ENCODE measurements at regions not wholly inside any gene's neighbourhood (a gene's known extent, or its start where the extent isn't known, plus 50 kb on each side); places are given as distances from the start of the nearest gene placed in this dataset.
A peak's percentile ranks its signal among the peaks of the same experiment; 100 is the strongest.

GRCh38 chr12:124505001-124505818 is 62.2 kb downstream of the NCOR2 start:
- DNase-seq: no peak

GRCh38 chr12:124504273-124505000 is 63.0 kb downstream of the NCOR2 start:
- no peak for DNase-seq

- no peak for DNase-seq
These were observed 64.1 kb downstream of the NCOR2 start for GRCh38 chr12:124503305-124503704.

DNA sequence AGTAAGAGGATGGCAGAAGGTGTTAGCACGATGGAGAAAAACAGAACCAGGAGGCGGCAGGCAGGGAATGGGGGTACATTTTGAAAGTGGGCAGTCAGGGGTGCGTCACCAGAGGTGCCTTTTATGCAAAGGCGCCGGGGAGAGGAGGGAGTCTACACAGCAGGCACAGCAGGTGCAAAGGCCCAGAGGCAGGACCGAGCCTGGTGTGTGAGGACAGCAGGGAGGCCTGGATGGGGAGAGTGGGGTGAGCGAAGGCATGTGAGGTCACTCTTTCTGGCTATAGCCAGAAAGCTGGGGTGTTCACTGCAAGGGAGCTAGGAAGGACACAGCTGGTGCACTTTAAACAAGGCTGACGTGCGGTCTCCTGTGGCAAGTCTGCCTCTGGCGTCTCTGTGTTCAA is 65.0 kb downstream of the NCOR2 start:
- no peak for DNase-seq

GRCh38 chr12:124501827-124502226 is 65.6 kb downstream of the NCOR2 start:
- DNase-seq: no peak

GRCh38 chr12:124501112-124501561 is 66.3 kb downstream of the NCOR2 start:
- peak in 11 of 58 donors; percentile 11 to 52 (median 29) for DNase-seq

DNA sequence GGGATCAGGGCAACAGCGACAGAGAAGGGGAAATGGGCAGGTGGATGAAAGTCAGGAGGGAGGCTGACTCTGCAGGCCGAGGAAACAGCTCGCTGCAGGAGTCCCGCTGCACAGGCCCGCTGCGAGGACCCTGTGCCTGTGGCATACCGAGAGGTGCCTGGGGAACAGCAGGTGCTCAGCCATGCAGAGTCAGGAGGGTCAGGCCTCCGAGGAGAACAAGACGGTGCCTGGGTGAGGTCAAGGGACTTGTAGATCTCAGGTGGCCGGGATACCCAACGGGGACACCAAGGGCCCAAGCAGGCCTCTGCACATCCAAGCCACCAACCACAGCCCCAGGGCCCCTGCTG is 67.5 kb downstream of the NCOR2 start:
- no peak for DNase-seq

DNA sequence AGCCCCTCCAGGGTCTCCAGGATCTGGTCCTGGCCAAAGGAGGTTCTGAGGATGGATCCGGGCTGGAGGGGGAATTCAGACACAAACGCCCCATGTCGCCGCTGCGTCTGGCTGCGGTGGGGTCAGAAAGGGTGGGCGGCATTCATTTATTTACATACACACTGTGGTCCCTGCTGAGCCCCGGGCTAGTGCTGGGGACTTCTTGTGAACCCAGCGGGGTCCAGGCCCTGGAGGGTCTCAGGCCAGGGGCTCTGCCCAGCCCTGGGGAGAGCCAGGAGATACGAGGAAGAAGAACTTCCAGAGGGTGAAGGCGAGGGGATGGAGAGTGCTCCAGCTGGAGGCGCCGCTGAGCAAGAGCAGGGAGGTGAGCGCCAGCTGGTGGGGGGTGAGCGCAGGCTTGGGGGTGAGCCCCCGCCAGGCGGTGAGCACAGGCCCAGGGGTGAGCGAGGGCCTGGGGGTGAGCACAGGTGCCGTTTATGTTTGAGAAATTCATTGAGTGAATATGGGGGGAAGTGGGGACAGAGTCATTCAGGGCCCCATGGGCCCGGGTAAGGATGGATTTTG is 68.1 kb downstream of the NCOR2 start:
- DNase-seq: no peak

DNA sequence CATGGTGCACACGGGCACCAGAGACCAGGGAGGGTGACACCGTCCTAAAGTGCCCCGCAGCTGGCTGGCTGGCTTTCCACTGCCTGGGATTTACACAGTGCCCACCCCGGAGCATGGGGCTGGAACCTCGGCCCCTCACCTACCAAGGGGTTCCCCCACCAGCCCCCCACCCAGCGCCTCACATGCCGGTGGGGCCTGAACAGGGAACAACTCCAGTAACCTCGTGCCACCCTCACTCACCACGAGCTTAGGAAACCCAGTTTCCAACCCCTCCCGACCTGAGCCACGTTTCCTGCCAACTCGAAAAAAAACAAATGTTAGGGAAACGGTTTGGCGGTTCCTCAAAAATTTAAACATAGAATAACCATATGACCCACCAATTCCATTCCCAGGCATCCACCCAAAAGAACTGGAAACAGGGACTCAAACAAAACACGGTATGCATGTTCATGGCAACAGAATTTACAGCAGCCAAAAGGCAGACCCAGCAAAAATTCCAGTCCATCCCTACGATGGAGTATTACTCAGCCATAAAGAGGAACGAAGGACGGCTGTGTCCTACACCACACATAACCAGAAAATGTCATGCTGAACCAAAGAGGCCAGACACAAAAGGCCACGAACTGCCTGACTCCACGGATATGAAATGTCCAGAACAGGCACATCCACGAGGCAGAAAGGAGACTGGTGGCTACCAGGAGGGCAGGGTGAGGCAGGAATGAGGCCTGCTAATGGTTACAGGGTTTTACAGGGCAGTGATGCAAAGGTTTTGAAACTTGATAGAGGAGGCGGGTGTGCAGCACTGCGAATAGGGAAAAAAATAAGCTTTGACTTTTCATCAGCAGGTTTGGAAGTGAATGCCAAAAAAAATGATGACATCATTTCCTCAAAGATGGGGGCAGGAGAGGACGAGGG is 68.9 kb downstream of the NCOR2 start:
- DNase-seq: peak in 1 of 58 donors; percentile 1

DNA sequence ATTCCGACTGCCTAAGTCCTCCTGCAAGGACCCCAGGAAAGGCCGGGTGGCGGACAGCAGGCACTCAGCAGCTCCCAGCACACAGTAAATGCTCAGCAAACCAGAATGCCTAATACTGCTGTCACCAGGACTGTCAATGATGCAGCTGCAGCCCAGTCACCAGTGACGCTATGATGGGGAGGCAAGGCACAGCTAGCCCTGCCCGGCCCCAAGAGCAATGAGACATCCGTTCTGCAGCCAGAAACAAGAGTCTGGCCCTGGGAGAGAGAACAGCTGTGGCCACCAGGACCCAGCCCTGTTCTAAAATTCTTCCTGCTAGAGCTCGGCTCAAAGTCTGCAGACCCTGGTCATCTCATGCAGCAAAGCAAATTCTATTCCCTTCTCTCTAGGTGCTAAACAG is 69.8 kb downstream of the NCOR2 start:
- peak in 51 of 58 donors; percentile 11 to 85 (median 52) for DNase-seq

DNA sequence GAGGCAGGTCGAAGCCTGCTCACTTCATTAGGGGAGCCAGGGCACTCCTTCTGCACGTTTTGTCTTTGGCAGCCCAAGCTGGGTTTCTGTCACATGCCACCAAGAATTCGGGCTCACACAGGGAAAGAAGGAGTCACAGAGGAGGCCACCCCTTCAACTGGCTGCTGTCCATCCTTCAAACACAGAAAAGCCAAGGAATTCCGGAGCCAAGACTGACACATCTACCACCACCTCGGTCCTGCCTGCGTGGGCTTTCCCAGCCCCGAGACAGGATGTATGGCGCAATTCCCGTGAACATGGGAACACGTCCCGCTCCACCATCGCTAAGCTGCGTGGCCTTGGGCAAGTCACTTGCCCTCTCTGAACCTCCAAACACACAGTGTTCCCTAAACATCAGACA is 70.4 kb downstream of the NCOR2 start:
- peak in 14 of 58 donors; percentile 16 to 60 (median 26) for DNase-seq

- peak in 2 of 58 donors; percentile 18 to 35 for DNase-seq
These were observed 70.8 kb downstream of the NCOR2 start for GRCh38 chr12:124496584-124496983.

DNA sequence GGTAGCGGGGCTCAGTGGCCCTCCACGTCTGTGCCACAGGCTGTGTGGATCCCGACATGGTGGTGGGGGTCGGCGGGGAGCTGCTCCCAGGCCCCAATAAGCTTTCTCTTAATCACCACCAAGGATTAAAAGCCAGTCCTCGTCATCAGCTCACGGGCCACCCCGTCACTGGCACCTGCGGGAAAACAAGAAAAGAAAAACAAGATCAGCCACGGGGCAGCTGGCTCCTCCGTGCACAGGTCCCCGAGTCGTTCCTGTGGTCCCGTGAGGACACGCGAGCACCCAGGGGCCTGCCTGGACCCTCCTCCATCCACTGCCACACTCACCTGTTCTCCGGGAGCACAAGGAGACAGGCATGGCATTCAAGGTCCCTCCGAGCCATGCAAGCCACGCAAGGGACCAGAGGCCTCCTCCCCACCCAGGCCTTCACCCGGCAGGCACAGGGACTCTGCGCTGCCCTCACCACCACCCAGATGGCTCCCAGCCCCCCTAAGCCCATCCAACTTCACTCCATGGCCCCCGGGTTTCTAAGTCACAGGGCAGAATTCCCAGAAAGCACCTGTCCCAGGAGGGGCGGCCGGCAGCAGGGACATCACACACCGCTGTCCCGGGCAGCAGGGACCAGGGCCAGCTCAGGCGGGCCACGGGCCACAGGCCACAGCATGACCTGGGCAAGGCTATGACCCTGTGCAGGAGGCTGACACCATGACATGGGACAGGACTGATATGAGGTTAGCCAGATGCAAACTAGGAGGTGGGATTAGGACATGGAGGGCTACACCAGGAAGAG is 72.0 kb downstream of the NCOR2 start:
- no peak for DNase-seq

- DNase-seq: no peak
These were observed 72.7 kb downstream of the NCOR2 start for GRCh38 chr12:124494751-124495129.

DNA sequence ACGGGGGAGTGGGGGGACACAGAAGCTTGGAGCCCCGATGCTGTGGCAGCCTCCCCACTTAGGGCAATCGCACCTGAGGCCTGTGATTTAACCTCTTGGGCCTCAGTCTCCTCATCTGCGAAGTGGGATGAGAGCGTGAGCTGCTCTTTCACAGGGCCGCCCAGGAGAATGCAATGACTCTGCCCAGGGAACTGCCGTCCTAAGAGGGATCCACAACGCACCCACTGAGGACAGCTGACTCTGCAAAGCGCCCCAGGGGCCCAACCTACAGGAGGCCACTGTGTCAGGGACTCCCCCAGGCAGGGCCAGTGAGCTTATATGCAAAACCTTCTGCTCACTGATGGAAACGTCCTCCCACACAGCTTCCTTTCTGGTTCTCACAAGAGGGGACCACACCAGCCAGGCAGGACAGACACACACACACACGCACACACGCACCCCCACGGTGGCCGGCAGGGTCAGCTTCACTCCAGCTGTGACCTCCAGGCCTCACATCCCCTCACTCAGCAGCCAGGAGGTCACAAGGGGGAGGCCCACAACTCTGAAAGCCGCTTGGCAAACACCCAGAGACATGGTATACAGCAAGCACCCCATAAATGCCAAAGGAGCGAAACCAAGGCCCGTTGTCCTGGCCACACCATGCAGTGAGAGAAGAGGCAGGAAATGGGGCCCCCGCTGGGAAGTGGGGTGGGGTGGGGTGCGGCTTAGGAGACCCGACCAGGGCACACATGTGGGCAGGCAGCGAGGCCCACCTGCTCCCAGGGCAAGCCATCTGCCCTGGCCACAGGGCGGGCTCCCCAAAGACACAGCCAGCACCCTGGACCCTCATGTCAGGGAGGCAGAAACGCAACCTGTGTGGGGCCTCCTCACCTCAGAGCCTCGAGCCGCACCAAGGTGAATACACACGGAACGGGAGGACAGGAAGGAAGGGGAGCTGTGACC is 73.3 kb downstream of the NCOR2 start:
- DNase-seq: no peak

GRCh38 chr12:124492879-124493808 is 74.3 kb downstream of the NCOR2 start:
- DNase-seq: no peak

DNA sequence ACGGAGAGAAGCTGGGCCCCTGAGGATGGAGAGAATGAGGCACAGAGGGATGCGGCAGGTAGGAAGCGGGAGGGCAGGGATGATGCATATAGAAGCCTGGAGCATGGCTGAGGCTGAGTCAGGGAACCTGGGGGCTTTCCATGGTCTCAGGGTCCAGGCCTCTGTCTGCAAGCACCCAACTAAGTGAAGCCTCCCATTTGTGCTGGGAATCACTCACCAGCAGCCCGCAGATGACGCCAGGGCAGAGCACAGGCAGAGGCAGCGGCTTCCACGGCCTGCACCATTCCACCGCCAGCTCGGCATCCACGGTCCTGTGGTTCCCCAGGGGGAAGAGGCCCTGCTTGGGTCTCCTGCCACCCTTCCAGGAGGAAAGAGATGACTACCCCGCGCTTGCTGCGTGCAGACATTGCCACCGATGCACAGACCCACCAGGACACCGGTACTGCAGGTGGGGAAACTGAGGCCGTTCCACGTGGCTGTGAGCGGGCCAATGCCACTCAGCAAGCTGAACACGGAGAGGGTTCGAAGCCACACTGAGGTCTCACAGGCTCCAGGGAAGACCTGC is 75.5 kb downstream of the NCOR2 start:
- DNase-seq: no peak

GRCh38 chr12:124491310-124491709 is 76.1 kb downstream of the NCOR2 start:
- DNase-seq: no peak

Measured in anterior cingulate cortex (tissue), 58 donors.